ENCODE measurements at regions not wholly inside any gene's neighbourhood (a gene's known extent, or its start where the extent isn't known, plus 50 kb on each side); places are given as distances from the start of the nearest gene placed in this dataset.

DNA sequence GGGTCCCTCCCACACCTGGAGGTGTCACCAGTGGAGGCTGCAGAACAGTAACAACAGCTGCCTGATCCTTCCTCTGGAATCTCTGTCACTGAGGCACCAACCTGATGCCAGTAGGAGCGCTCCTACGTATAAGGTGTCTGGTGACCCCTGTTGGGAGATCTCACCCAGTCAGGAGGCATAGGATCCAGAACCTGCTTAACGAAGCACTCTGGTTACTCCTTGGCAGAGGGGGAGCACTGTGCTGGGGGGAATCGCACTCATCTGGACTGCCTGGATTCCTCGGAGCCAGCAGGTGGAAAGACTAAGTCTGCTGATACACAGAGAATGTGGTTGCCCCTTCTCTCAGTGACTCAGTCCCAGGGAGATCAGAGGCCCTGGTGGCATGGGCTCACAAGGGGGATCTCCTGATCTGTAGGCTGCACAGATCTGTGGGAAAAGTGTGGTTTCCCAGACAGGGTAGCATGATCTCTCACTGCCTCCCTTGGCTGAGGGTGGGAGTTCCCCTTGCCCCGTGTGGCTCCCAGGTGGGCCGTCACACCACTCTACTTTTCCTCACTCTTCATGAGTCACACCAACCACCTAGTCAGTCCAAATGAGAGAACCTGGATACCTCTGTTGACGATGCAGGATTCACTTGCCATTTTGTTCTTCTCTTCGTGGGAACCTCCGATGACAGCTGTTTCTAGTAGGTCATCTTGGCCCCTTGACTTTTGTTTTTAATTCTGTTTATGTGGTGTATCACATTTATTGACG lies 305.9 kb downstream of the IDS start:
- TF ChIP-seq, protein P1, sequence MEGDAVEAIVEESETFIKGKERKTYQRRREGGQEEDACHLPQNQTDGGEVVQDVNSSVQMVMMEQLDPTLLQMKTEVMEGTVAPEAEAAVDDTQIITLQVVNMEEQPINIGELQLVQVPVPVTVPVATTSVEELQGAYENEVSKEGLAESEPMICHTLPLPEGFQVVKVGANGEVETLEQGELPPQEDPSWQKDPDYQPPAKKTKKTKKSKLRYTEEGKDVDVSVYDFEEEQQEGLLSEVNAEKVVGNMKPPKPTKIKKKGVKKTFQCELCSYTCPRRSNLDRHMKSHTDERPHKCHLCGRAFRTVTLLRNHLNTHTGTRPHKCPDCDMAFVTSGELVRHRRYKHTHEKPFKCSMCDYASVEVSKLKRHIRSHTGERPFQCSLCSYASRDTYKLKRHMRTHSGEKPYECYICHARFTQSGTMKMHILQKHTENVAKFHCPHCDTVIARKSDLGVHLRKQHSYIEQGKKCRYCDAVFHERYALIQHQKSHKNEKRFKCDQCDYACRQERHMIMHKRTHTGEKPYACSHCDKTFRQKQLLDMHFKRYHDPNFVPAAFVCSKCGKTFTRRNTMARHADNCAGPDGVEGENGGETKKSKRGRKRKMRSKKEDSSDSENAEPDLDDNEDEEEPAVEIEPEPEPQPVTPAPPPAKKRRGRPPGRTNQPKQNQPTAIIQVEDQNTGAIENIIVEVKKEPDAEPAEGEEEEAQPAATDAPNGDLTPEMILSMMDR (conservative IDR thresholded peaks at IDR 0.05 in 1 of 2, IDR thresholded peaks at IDR 0.05 in 1 of 2; ENCODE audit: extremely low read depth in 1 of 2, insufficient read depth in 1 of 2, low read depth in 1 of 2, low read length in 2 of 2), result no peak
- no peak for TF ChIP-seq EZH2 (IDR thresholded peaks at IDR 0.05; ENCODE audit: borderline replicate concordance, low read length)

Measured in mammary epithelial cell (primary cell).